ENCODE measurements at regions not wholly inside any gene's neighbourhood (a gene's known extent, or its start where the extent isn't known, plus 50 kb on each side); places are given as distances from the start of the nearest gene placed in this dataset.
"Not testable (repeated sequence)": the region's sequence is repeated elsewhere in the genome, so short reads cannot be mapped to it uniquely, and the experiment has no call there.

DNA sequence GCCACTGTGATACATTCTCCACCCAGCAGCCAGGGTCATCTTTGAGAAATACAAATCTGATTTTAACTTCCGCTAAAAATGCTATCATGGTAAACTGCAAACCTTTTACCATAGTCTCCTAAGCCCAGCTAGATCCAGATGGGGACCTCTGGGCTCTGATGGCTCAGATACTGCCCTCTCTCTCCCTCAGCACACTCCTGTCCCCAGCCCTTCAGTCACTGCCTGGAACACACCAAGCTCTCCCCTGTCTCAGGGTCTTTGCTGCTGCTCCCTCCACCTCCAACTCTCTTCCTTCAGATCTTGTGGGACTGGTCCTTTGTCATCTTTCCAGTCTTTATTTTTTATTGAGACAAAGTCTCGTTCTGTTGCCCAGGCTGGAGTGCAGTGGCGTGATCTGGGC lies 65.1 kb downstream of the SPRY4 start:
- DNase-seq, result no peak

DNA sequence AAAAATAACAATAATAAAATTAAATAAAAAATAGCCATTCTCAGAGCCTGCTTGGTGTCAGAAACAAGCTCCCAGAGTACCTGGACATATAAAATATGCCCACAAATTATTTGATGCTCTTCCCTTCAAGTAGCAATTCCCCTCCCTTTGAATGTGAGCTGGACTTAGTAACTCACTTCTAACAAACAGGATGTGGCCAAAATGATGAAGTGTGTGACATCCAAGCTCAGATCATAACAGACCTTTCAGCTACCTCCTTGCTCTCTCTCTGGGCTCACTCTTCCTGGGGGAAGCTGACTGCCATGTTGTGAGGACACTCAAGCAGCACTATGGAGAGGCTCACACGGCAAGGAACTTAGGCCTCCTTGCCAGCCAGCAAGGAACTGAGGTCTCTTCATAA lies 69.0 kb downstream of the SPRY4 start:
- no peak for DNase-seq

- no peak for DNase-seq
Observed at GRCh38 chr5:142254431-142254830, 70.4 kb downstream of the SPRY4 start.

DNA sequence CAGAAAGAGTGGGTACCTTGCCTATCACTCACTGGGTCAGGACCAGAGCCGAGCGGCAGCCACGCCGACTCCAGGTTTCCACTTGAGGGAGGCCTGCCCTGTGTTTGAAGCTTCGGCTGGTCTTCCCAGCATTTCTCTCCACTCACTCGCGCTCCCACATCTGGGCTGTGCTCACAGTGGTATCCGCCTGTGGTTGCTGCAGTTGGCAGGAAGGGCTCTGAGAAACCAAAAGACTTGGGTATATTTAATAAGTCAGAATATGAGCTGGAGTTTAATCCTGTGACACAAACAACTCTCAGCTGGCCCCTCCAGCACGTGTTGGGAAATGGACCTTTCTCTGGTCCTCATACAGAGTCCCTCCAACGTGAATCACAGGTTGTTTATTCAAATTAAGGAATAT lies 70.9 kb downstream of the SPRY4 start:
- DNase-seq, result no peak

GRCh38 chr5:142250119-142250518 lies 74.7 kb downstream of the SPRY4 start:
- no peak for DNase-seq

DNA sequence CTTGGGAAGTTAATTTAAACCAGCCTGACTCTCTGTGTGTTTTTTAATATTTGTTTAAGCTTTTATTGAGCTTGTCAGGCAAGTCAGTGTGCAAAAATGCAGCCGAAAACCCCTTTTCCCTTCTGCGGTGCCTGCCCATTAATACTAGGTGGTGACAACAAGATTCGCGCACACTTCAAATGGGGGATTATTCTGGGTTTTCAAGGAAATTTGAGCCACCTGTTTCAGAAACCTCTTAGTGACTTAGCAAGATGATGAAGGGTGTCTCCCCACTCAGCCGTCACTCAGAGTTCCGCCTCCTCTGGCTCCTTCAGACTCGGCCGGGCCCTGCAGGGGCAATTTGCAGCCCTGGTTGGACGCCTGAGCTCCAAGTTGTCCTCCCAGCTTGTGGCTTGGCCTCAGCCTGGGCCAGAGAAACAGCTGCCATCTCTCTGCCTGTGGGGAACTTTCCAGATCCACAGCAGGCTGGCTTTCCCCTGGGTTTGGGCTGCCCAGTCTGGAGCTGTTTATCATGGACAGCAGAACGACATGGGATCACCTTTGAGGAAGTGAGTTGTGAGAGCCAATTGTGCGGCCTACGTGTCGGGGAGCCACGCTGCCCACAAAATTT lies 75.9 kb downstream of the SPRY4 start:
- no peak for DNase-seq

GRCh38 chr5:142246258-142246657 lies 78.6 kb downstream of the SPRY4 start:
- DNase-seq, result peak in 1 of 56 donors; percentile 4

- DNase-seq, result no peak
Observed at GRCh38 chr5:142245786-142246185, 79.0 kb downstream of the SPRY4 start.

- DNase-seq, result no peak
Observed at GRCh38 chr5:142244440-142244839, 80.4 kb downstream of the SPRY4 start.

GRCh38 chr5:142242272-142242671 lies 82.5 kb downstream of the SPRY4 start:
- no peak for DNase-seq

- no peak for DNase-seq
Observed at GRCh38 chr5:142239394-142240159, 85.2 kb downstream of the SPRY4 start.

- no peak for DNase-seq
Observed at GRCh38 chr5:142237707-142238106, 87.1 kb downstream of the SPRY4 start.

GRCh38 chr5:142236673-142237290 lies 88.0 kb downstream of the SPRY4 start:
- not testable (repeated sequence) for DNase-seq

DNA sequence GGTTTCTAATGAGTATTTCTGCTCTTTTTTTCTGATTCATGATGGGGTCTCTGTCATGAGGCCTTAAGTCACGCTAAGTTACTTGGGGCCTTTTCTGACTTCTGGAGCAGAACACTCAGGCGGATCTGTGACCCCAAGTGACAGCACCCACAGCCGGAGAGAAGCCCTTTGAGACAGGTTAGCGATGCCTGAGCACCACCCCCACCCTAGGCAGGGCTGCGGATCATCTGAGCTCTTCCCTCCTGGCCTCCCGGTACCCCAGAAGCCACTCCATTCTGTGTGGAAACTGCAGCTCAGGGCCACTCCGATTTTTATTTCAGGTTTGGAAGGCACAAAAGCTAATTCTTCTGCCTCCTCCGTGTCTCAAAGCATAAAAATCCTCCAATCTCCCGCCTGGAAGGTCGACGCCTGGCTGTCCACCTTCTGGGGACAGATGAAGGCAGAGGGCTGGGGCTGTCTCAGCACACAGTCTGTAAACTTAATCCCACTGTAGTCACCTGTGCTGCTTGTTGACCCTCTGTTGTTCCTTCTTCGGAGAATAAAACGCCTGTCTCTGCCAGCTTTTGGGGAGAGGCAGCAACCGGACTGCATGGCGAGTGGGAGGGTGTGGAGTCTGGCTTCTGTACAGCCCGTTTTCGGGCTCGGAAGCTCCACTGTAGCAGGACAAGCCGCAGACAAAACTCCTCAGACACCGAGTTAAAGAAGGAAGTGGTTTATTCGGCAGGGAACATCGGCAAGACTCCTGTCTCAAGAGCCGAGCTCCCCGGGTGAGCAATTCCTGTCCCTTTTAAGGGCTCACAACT lies 88.8 kb downstream of the SPRY4 start:
- no peak for DNase-seq

DNA sequence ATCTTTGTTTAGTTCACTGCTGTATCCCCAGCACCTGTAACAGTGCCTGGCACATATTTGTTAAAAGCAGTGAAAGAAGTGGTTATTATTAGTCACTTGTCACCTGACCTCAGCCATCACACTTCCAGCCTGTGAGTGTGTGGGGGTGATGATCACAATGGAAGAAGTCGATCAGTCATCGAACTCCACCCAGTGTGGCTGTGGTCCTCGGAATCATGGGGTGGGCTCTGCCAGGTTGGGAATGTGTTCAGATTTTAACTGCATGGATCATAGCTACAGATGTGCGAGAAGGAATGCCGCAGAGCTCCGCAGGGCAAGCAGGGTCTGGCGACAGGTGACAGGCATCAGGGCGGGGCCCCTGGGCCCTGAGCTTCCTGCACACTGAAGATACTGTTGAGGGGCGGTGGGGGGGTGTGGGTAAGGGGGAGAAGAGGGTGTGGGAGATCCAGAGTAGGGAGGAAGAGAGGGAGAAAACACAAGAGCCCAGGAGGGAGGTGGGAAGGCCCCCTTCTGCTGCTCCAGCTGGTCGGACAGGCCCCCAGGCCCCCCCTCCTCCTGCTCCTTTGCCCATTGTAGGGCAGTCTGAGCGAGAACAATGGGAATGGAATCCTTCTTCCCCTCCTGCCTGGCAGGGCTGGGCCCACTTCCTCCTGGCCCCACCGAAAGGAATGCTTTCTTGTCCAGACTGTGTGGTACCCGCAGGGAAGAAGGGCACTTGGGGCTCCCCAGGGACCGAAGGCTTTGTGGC lies 89.6 kb downstream of the SPRY4 start:
- peak in 3 of 56 donors; percentile 1 to 23 (median 4) for DNase-seq

DNA sequence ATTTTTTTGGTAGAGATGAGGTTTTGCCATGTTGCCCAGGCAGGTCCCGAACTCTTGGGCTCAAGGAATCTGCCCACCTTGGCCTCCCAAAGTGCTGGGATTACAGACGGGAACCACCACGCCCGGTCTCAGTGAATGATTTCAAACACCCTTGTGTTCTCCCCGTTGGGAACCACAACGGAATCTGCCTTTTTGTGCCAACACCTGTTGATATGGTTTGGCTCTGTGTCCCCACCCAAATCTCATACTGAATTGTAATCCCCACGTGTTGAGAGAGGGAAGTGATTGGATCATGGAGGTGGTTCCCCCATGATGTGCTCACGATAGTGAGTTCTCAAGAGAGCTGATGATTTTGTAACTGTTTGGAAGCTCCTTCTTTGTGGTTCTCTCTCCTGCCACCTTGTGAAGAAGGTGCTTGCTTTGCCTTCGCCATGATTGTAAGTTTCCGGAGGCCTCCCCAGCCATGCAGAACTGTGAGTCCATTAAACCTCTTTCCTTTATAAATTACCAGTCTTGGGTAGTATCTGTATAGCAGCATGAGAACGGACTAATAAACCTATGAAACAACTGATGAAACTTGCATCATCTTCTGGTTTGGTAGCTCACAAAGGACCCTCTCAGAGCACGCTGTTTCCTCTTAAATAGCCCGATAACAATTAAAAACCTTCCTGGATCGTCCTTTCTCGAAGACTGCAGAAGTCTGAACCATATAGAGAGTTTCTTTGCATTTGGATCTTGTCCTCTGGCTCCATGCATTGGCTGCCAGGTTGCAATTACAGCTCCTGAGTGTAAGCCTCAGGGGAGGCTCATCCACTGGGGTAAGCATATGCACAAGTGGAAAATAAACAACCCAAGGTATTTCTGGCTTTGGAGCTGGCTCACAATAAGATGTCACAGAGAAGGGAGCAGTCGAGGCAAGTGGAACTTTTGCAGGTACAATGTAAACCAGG lies 91.5 kb downstream of the SPRY4 start:
- DNase-seq, result no peak

DNA sequence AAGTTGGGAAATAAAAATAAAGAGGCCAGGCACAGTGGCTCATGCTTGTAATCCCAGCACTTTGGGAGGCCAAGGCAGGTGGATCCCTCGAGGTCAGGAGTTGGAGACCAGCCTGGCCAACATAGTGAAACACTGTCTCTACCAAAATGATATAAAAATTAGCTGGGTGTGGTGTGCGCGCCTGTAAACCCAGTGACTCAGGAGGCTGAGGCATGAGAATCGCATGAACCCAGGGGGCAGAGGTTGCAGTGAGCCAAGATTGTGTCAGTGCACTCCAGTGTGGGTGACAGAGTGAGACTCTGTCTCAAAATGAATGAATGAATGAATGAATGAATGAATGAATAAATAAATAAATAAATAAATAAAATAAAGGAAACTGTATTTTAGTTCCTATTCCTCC lies 93.9 kb downstream of the SPRY4 start:
- not testable (repeated sequence) for DNase-seq

DNA sequence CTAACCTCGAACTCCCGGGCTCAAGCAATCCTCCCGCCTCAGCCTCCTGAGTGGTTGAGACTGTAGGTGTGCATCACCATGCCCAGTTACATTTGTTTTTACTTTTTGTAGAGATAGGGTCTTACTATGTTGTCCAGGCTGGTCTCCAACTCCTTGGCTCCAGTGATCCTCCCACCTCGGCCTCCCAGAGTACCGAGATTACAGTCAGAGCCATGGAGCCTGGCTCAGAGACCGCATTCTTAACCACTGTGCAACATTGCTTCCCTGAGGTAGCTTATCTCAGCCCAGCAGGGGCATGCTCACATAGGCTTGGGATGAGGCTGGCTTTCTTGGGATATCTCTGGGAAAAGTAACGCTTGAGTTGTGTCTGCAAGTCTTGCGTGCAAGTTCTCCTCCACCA lies 99.7 kb downstream of the SPRY4 start:
- DNase-seq, result no peak

- no peak for DNase-seq
Observed at GRCh38 chr5:142222866-142223558, 101.8 kb downstream of the SPRY4 start.

Data from nucleus accumbens (tissue), 56 donors.